Nephron (organoid): ENCODE measurements at regions not wholly inside any gene's neighbourhood (a gene's known extent, or its start where the extent isn't known, plus 50 kb on each side); places are given as distances from the start of the nearest gene placed in this dataset.

Experiments
- H3K27ac Mint-ChIP-seq, 3 experiments: 2 replicates each; pipeline ENCODE4 v1.8.0; 2020; ENCODE audit warnings: mixed read lengths in 3 of 3, mild to moderate bottlenecking in 2 of 3, moderate library complexity in 1 of 3
- H3K27me3 Mint-ChIP-seq: 2 replicates; pipeline ENCODE4 v1.8.0; 2021; ENCODE audit warnings: low read depth, mild to moderate bottlenecking, moderate library complexity, mixed read lengths
- H3K36me3 Mint-ChIP-seq: 2 replicates; pipeline ENCODE4 v1.8.0; 2020; ENCODE audit warnings: low read depth, mixed read lengths
- H3K4me1 Mint-ChIP-seq: 2 replicates; pipeline ENCODE4 v1.8.0; 2020; ENCODE audit warnings: mixed read lengths
- H3K4me3 Mint-ChIP-seq, 3 experiments: 2 replicates each; pipeline ENCODE4 v1.8.0; 2020; ENCODE audit warnings: mild to moderate bottlenecking in 3 of 3, mixed read lengths in 3 of 3, moderate library complexity in 2 of 3
- H3K9me3 Mint-ChIP-seq: 2 replicates; pipeline ENCODE4 v1.8.0; 2020; ENCODE audit warnings: mixed read lengths
- TF ChIP-seq, protein P1 (sequence below), 3 experiments: fragments of 200-600 bp; sonication (generic); IDR thresholded peaks; one replicate each; pipeline ENCODE4 v1.5.0; 2021; ENCODE audit warnings: antibody characterized with exemption in 3 of 3; ENCODE audit not compliant: unreplicated experiment in 3 of 3

DNA sequence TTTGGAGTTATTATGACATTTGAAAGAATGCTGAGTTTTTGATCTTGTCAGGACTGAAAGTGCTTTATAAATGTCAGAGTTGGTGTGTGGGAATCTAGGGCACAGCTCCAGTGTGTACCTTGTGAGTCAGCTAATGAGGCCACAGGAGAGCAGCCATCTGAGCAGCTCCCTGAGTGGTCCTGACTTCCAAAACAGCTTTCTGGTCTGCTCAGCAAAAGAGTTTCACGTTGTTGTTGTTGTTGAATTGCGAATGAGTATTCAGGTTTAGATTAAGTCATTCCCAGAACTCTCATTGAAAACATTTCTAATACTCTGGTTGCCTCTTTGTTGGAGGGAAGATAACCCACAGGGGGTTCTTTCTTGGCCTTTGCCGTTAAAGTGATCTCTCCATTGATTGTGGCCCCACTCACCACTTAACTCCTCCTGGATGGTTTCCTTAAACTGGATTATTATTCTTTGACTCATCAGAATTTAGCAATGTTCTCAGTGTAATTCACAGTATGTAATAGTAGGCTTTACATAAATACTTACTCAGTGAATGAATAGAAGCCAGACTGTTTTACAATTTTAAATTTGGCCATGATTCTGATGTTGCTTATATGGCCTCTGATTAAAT lies 125.1 kb upstream of the SGCD start:
- H3K4me3 Mint-ChIP-seq = no peak overlapping the region
- no peaks in the 10 kb centered on the region for H3K9me3 Mint-ChIP-seq
- H3K27ac Mint-ChIP-seq = no peak overlapping the region
- no peaks in the 10 kb centered on the region for H3K27me3 Mint-ChIP-seq
- H3K36me3 Mint-ChIP-seq = no peaks in the 10 kb centered on the region
- TF ChIP-seq, protein P1, sequence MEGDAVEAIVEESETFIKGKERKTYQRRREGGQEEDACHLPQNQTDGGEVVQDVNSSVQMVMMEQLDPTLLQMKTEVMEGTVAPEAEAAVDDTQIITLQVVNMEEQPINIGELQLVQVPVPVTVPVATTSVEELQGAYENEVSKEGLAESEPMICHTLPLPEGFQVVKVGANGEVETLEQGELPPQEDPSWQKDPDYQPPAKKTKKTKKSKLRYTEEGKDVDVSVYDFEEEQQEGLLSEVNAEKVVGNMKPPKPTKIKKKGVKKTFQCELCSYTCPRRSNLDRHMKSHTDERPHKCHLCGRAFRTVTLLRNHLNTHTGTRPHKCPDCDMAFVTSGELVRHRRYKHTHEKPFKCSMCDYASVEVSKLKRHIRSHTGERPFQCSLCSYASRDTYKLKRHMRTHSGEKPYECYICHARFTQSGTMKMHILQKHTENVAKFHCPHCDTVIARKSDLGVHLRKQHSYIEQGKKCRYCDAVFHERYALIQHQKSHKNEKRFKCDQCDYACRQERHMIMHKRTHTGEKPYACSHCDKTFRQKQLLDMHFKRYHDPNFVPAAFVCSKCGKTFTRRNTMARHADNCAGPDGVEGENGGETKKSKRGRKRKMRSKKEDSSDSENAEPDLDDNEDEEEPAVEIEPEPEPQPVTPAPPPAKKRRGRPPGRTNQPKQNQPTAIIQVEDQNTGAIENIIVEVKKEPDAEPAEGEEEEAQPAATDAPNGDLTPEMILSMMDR (IDR thresholded peaks at IDR 0.05; ENCODE audit: unreplicated experiment in 3 of 3) = no peak
- H3K4me1 Mint-ChIP-seq = peaks cover 11% of the 10 kb centered on the region

DNA sequence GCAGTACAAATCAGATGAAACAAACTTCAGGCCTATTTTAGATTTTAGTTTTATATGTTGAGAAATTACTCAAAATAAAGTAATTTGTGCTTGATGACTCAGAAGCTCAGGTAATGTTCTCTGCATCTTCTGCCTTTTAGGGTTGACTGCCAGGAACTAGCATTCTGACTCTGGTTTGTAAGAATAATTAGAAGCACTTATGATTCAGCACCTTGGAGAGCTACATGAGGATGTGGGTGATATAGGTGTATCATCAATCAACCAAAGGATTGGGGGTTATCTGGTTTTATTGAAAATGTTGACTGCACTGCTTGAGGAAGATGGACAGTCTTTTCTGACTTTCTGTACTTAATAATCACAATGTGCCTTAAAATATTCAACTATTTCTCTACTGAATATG lies 118.7 kb upstream of the SGCD start:
- TF ChIP-seq, protein P1 (IDR thresholded peaks at IDR 0.05; ENCODE audit: unreplicated experiment in 3 of 3) = no peak
- no peak overlapping the region for H3K27ac Mint-ChIP-seq
- H3K36me3 Mint-ChIP-seq = no peaks in the 10 kb centered on the region
- no peaks in the 10 kb centered on the region for H3K4me1 Mint-ChIP-seq
- H3K9me3 Mint-ChIP-seq = peaks cover 2% of the 10 kb centered on the region
- no peak overlapping the region for H3K4me3 Mint-ChIP-seq
- H3K27me3 Mint-ChIP-seq = no peaks in the 10 kb centered on the region

DNA sequence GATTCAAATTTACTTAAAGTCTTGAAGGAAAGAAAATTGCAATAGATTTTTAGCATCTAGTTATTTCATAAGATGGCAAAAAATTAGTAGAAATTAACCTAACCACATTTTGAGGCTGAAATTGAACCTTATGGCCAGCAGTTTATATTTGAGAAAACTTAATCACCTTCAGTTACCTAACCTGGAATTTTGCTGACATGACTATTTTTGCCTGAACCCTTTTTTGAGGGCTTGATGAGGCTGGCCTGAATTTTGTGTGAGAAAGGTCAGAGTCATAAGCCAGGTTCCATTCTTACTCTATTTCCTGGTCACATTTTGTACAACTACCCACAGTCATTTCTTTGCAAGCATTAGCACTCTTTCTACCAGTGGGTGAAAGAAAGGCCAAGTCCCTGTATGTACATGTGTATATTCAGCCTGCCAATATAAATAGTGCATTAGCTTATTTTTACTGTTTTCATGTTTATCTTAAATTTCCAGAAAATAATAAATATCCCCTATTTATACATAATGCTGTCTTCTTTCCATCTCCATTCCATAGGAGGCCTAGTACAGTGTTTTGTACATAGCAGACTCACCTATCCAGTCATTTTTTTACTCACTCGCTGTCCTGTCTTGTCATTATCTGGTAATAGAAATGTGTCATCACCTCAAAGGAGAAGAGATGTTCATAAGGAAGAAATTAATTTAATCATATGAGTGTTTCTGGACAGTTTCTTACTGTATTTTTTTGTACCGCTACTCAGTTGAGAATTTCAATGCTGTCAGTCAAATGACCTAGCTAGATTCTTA lies 108.4 kb upstream of the SGCD start:
- Mint-ChIP-seq H3K27ac (no peak overlapping the region), H3K4me3 (no peak overlapping the region), H3K36me3 (no peaks in the 10 kb centered on the region), H3K4me1 (peaks cover 30% of the 10 kb centered on the region), H3K27me3 (no peaks in the 10 kb centered on the region), H3K9me3 (peaks cover 4% of the 10 kb centered on the region)
- TF ChIP-seq, protein P1 (IDR thresholded peaks at IDR 0.05; ENCODE audit: unreplicated experiment in 3 of 3) = no peak

DNA sequence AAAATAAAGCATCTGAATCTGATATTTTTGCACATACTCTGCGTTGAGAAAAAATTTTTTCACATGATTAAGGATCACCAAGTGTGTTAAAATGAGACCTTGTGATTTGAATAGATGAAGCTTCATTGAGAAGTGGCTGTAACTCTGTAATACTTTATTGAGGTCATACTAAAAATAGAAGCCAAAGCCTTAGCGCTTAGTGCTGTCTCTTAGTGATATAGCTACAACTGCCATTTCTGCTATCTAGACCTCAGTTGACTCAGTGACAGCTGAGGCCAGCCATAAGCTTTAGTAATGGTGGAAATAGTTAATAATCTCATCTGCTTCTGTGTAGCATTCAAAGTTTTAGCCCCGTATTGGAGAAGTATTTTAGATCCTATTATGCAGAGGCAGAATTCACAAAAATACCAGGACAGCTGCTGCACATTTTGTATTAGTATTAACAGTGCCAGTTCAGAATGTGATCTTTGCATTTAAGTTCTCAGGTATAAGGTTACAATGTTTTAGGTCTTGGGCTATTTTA lies 107.4 kb upstream of the SGCD start:
- peak overlapping the region in 1 of 3 experiments; percentile 13 for H3K4me3 Mint-ChIP-seq
- H3K36me3 Mint-ChIP-seq = no peaks in the 10 kb centered on the region
- TF ChIP-seq, protein P1 (IDR thresholded peaks at IDR 0.05; ENCODE audit: unreplicated experiment in 3 of 3) = no peak

DNA sequence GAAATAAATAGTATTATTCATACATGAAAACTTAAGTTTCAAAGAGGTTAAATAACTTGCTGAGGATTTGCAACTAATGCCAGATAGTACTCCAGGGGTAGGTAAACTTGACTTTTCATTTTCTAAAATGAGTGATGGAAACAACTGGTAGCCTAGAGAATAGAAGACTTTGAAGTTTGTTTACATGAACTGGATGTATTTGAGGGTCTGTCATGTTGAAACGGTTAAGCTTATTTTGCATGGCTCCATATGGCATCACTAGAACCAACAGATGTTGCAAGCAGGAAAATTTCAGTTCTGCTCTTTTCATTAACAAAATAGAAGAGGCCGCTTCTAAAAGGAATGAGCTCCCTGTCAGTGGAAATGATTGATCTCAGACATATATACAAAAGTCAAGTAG lies 105.1 kb upstream of the SGCD start:
- TF ChIP-seq, protein P1 (IDR thresholded peaks at IDR 0.05; ENCODE audit: unreplicated experiment in 3 of 3) = no peak
- no peak overlapping the region for H3K4me3 Mint-ChIP-seq

More for the DNA sequence above, 107.4 kb upstream of the SGCD start:
- H3K27me3 Mint-ChIP-seq = no peaks in the 10 kb centered on the region
- H3K27ac Mint-ChIP-seq = peak overlapping the region in 2 of 3 experiments; percentile 8 to 16
- H3K4me1 Mint-ChIP-seq = peaks cover 30% of the 10 kb centered on the region
- peaks cover 4% of the 10 kb centered on the region for H3K9me3 Mint-ChIP-seq

More for the DNA sequence above, 105.1 kb upstream of the SGCD start:
- peaks cover 30% of the 10 kb centered on the region for H3K4me1 Mint-ChIP-seq
- no peaks in the 10 kb centered on the region for H3K27me3 Mint-ChIP-seq
- H3K9me3 Mint-ChIP-seq = peaks cover 2% of the 10 kb centered on the region
- no peaks in the 10 kb centered on the region for H3K36me3 Mint-ChIP-seq
- peak overlapping the region; percentile 18 to 28 (median 20) for H3K27ac Mint-ChIP-seq
